GM23338 (cell line): ENCODE measurements at regions not wholly inside any gene's neighbourhood (a gene's known extent, or its start where the extent isn't known, plus 50 kb on each side); places are given as distances from the start of the nearest gene placed in this dataset.

Experiments used
- ATAC-seq: fragments of 200-7000 bp; cut with Tn5 transposase; 3 replicates; pipeline ENCODE4 v1.9.1; 2020
- DNase-seq: peaks from one replicate; pipeline ENCODE4 v3.0.0-alpha.2; 2015; ENCODE audit warnings: low spot score
- H2AFZ ChIP-seq: fragments of 200-600 bp; sonication (generic); 2 replicates; pipeline ENCODE4 v1.8.0; 2016; ENCODE audit warnings: antibody characterized with exemption, mild to moderate bottlenecking, moderate library complexity
- H3F3A ChIP-seq: fragments of 200-600 bp; sonication (generic); replicated peaks from 2 replicates; pipeline ENCODE4 v1.8.0; 2017; ENCODE audit warnings: antibody characterized with exemption, mixed run types, low read depth
- H3K27ac ChIP-seq: fragments of 200-600 bp; sonication (generic); 2 replicates; pipeline ENCODE4 v1.6.1; 2016; ENCODE audit warnings: low read depth
- H3K27me3 ChIP-seq: fragments of 200-600 bp; sonication (generic); 2 replicates; pipeline ENCODE4 v1.8.0; 2016; ENCODE audit warnings: mild to moderate bottlenecking, mixed run types, moderate library complexity; ENCODE audit not compliant: insufficient read depth
- H3K36me3 ChIP-seq: fragments of 200-600 bp; sonication (generic); 2 replicates; pipeline ENCODE4 v1.8.0; 2016; ENCODE audit warnings: mild to moderate bottlenecking; ENCODE audit not compliant: insufficient read depth
- H3K4me1 ChIP-seq: fragments of 200-600 bp; sonication (generic); 2 replicates; pipeline ENCODE4 v1.8.0; 2016; ENCODE audit warnings: mild to moderate bottlenecking, moderate library complexity; ENCODE audit not compliant: insufficient read depth
- H3K4me2 ChIP-seq: fragments of 200-600 bp; sonication (generic); 2 replicates; pipeline ENCODE4 v1.7.1; 2017; ENCODE audit warnings: mixed run types
- H3K4me3 ChIP-seq: fragments of 200-600 bp; sonication (generic); 2 replicates; pipeline ENCODE4 v1.6.1; 2016; ENCODE audit warnings: mixed run types
- H3K79me2 ChIP-seq: fragments of 200-600 bp; sonication (generic); replicated peaks from 2 replicates; pipeline ENCODE4 v1.8.0; 2017; ENCODE audit warnings: mild to moderate bottlenecking; ENCODE audit not compliant: insufficient read depth
- H3K9me2 ChIP-seq: fragments of 200-600 bp; sonication (generic); 2 replicates; pipeline ENCODE4 v1.8.0; 2017; ENCODE audit not compliant: insufficient read depth
- H4K20me1 ChIP-seq: fragments of 200-600 bp; sonication (generic); replicated peaks from 2 replicates; pipeline ENCODE4 v1.8.0; 2017; ENCODE audit warnings: mild to moderate bottlenecking; ENCODE audit not compliant: insufficient read depth
- H3K27ac Mint-ChIP-seq: 2 replicates; pipeline ENCODE4 v1.8.0; 2020; ENCODE audit warnings: inconsistent platforms, mild to moderate bottlenecking, moderate library complexity, mixed read lengths
- H3K27me3 Mint-ChIP-seq: 3 replicates; pipeline ENCODE4 v1.8.0; 2022; ENCODE audit warnings: low read depth, mild to moderate bottlenecking, moderate library complexity, mixed read lengths, inconsistent platforms; ENCODE audit not compliant: insufficient read depth, poor library complexity
- H3K36me3 Mint-ChIP-seq: 3 replicates; pipeline ENCODE4 v1.8.0; 2021; ENCODE audit warnings: low read depth, mild to moderate bottlenecking, inconsistent platforms, moderate library complexity, mixed read lengths
- H3K4me1 Mint-ChIP-seq: 3 replicates; pipeline ENCODE4 v1.8.0; 2020; ENCODE audit warnings: mild to moderate bottlenecking, inconsistent platforms, mixed read lengths
- H3K4me3 Mint-ChIP-seq: 3 replicates; pipeline ENCODE4 v1.8.0; 2021; ENCODE audit warnings: moderate library complexity, mild to moderate bottlenecking, inconsistent platforms, mixed read lengths
- H3K9me3 Mint-ChIP-seq: 3 replicates; pipeline ENCODE4 v1.8.0; 2020; ENCODE audit warnings: moderate library complexity, mild to moderate bottlenecking, inconsistent platforms, mixed read lengths
- CREB1 ChIP-seq: fragments of 250-450 bp; sonication (Bioruptor Pico); IDR thresholded peaks from 2 replicates; pipeline ENCODE4 v1.5.0; 2020; ENCODE audit warnings: low read depth, mild to moderate bottlenecking, moderate library complexity
- CTCF ChIP-seq, 2 experiments: fragments of 200-600 bp in 1 of 2; sonication (generic) in 1 of 2; conservative IDR thresholded peaks; 2 replicates each; pipeline versions ENCODE4 v1.5.1 to v1.6.1; 2016 to 2017; ENCODE audit warnings: antibody characterized with exemption in 2 of 2, low read depth in 2 of 2, mild to moderate bottlenecking in 2 of 2, moderate library complexity in 1 of 2
- EZH2 ChIP-seq: fragments of 200-600 bp; sonication (generic); IDR thresholded peaks from one replicate; pipeline ENCODE4 v1.8.0; 2017; ENCODE audit warnings: antibody characterized with exemption, mild to moderate bottlenecking, low read depth; ENCODE audit not compliant: unreplicated experiment
- EZH2phosphoT487 ChIP-seq: fragments of 200-600 bp; sonication (generic); IDR thresholded peaks from one replicate; pipeline ENCODE4 v1.8.1; 2018; ENCODE audit warnings: antibody characterized with exemption; ENCODE audit not compliant: unreplicated experiment
- JUNB ChIP-seq: IDR thresholded peaks from one replicate; pipeline ENCODE4 v1.6.1; 2016; ENCODE audit warnings: antibody characterized with exemption; ENCODE audit not compliant: unreplicated experiment
- NANOG ChIP-seq: IDR thresholded peaks from 2 replicates; pipeline ENCODE4 v1.6.1; 2016; ENCODE audit warnings: antibody characterized with exemption, borderline replicate concordance
- POLR2AphosphoS5 ChIP-seq: IDR thresholded peaks from 2 replicates; pipeline ENCODE4 v1.6.1; 2016; ENCODE audit warnings: antibody characterized with exemption, low read depth
- STAT1 ChIP-seq: IDR thresholded peaks from one replicate; pipeline ENCODE4 v1.6.1; 2016; ENCODE audit warnings: antibody characterized with exemption; ENCODE audit not compliant: unreplicated experiment
- ZNF114 ChIP-seq: fragments of 250-450 bp; sonication (Bioruptor Pico); IDR thresholded peaks from 2 replicates; pipeline ENCODE4 v1.5.0; 2020; ENCODE audit warnings: mild to moderate bottlenecking, moderate library complexity
- ZNF331 ChIP-seq: fragments of 250-450 bp; sonication (Bioruptor Pico); IDR thresholded peaks from 2 replicates; pipeline ENCODE4 v1.5.0; 2020; ENCODE audit warnings: low read depth, mild to moderate bottlenecking, moderate library complexity
- TF ChIP-seq, protein P1 (sequence below): fragments of 250-450 bp; sonication (Bioruptor Pico); IDR thresholded peaks from 2 replicates; pipeline ENCODE4 v1.5.0; 2020; ENCODE audit warnings: mild to moderate bottlenecking, moderate library complexity
- TF ChIP-seq, protein P2 (sequence below): IDR thresholded peaks from 2 replicates; pipeline ENCODE4 v1.6.1; 2016; ENCODE audit warnings: antibody characterized with exemption
- TF ChIP-seq, protein P3 (sequence below): IDR thresholded peaks from one replicate; pipeline ENCODE4 v1.6.1; 2018; ENCODE audit warnings: antibody characterized with exemption; ENCODE audit not compliant: unreplicated experiment

GRCh38 chr20:40757087-40757486 lies 68.1 kb upstream of the MAFB start:
- Mint-ChIP-seq H3K27ac (no peak overlapping the region), H3K9me3 (no peaks in the 10 kb centered on the region), H3K36me3 (no peaks in the 10 kb centered on the region), H3K4me1 (peaks cover 12% of the 10 kb centered on the region), H3K27me3 (peaks cover 3% of the 10 kb centered on the region), H3K4me3 (no peak overlapping the region)
- Histone ChIP-seq H3K4me3 (no peak overlapping the region), H4K20me1 (no peaks in the 10 kb centered on the region), H2AFZ (no peak overlapping the region), H3K27ac (no peak overlapping the region), H3K79me2 (no peaks in the 10 kb centered on the region), H3K4me1 (peaks cover 5% of the 10 kb centered on the region; the same call in 1 of the 2 replicates), H3F3A (no peaks in the 10 kb centered on the region), H3K36me3 (no peaks in the 10 kb centered on the region), H3K27me3 (no peaks in the 10 kb centered on the region), H3K9me2 (peaks cover 5% of the 10 kb centered on the region; the same call in 1 of the 2 replicates), H3K4me2 (no peak overlapping the region)
- no peak for ATAC-seq
- TF ChIP-seq ZNF114 (CRISPR knock-in tag) (no peak), CREB1 (CRISPR knock-in tag) (no peak), EZH2 (no peak), STAT1 (no peak), ZNF331 (CRISPR knock-in tag) (no peak), EZH2phosphoT487 (no peak), CTCF (conservative IDR thresholded peaks at IDR 0.05; ENCODE audit: low read depth in 2 of 2) (no peak), POLR2AphosphoS5 (no peak), NANOG (no peak), JUNB (no peak)
- TF ChIP-seq, protein P1, sequence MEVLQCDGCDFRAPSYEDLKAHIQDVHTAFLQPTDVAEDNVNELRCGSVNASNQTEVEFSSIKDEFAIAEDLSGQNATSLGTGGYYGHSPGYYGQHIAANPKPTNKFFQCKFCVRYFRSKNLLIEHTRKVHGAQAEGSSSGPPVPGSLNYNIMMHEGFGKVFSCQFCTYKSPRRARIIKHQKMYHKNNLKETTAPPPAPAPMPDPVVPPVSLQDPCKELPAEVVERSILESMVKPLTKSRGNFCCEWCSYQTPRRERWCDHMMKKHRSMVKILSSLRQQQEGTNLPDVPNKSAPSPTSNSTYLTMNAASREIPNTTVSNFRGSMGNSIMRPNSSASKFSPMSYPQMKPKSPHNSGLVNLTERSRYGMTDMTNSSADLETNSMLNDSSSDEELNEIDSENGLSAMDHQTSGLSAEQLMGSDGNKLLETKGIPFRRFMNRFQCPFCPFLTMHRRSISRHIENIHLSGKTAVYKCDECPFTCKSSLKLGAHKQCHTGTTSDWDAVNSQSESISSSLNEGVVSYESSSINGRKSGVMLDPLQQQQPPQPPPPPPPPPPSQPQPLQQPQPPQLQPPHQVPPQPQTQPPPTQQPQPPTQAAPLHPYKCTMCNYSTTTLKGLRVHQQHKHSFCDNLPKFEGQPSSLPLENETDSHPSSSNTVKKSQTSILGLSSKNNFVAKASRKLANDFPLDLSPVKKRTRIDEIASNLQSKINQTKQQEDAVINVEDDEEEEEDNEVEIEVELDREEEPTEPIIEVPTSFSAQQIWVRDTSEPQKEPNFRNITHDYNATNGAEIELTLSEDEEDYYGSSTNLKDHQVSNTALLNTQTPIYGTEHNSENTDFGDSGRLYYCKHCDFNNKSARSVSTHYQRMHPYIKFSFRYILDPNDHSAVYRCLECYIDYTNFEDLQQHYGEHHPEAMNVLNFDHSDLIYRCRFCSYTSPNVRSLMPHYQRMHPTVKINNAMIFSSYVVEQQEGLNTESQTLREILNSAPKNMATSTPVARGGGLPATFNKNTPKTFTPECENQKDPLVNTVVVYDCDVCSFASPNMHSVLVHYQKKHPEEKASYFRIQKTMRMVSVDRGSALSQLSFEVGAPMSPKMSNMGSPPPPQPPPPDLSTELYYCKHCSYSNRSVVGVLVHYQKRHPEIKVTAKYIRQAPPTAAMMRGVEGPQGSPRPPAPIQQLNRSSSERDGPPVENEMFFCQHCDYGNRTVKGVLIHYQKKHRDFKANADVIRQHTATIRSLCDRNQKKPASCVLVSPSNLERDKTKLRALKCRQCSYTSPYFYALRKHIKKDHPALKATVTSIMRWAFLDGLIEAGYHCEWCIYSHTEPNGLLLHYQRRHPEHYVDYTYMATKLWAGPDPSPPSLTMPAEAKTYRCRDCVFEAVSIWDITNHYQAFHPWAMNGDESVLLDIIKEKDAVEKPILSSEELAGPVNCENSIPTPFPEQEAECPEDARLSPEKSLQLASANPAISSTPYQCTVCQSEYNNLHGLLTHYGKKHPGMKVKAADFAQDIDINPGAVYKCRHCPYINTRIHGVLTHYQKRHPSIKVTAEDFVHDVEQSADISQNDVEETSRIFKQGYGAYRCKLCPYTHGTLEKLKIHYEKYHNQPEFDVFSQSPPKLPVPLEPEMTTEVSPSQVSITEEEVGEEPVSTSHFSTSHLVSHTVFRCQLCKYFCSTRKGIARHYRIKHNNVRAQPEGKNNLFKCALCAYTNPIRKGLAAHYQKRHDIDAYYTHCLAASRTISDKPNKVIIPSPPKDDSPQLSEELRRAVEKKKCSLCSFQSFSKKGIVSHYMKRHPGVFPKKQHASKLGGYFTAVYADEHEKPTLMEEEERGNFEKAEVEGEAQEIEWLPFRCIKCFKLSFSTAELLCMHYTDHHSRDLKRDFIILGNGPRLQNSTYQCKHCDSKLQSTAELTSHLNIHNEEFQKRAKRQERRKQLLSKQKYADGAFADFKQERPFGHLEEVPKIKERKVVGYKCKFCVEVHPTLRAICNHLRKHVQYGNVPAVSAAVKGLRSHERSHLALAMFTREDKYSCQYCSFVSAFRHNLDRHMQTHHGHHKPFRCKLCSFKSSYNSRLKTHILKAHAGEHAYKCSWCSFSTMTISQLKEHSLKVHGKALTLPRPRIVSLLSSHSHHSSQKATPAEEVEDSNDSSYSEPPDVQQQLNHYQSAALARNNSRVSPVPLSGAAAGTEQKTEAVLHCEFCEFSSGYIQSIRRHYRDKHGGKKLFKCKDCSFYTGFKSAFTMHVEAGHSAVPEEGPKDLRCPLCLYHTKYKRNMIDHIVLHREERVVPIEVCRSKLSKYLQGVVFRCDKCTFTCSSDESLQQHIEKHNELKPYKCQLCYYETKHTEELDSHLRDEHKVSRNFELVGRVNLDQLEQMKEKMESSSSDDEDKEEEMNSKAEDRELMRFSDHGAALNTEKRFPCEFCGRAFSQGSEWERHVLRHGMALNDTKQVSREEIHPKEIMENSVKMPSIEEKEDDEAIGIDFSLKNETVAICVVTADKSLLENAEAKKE (CRISPR knock-in tag): no peak
- TF ChIP-seq, protein P2, sequence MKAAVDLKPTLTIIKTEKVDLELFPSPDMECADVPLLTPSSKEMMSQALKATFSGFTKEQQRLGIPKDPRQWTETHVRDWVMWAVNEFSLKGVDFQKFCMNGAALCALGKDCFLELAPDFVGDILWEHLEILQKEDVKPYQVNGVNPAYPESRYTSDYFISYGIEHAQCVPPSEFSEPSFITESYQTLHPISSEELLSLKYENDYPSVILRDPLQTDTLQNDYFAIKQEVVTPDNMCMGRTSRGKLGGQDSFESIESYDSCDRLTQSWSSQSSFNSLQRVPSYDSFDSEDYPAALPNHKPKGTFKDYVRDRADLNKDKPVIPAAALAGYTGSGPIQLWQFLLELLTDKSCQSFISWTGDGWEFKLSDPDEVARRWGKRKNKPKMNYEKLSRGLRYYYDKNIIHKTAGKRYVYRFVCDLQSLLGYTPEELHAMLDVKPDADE: no peak
- TF ChIP-seq, protein P3, sequence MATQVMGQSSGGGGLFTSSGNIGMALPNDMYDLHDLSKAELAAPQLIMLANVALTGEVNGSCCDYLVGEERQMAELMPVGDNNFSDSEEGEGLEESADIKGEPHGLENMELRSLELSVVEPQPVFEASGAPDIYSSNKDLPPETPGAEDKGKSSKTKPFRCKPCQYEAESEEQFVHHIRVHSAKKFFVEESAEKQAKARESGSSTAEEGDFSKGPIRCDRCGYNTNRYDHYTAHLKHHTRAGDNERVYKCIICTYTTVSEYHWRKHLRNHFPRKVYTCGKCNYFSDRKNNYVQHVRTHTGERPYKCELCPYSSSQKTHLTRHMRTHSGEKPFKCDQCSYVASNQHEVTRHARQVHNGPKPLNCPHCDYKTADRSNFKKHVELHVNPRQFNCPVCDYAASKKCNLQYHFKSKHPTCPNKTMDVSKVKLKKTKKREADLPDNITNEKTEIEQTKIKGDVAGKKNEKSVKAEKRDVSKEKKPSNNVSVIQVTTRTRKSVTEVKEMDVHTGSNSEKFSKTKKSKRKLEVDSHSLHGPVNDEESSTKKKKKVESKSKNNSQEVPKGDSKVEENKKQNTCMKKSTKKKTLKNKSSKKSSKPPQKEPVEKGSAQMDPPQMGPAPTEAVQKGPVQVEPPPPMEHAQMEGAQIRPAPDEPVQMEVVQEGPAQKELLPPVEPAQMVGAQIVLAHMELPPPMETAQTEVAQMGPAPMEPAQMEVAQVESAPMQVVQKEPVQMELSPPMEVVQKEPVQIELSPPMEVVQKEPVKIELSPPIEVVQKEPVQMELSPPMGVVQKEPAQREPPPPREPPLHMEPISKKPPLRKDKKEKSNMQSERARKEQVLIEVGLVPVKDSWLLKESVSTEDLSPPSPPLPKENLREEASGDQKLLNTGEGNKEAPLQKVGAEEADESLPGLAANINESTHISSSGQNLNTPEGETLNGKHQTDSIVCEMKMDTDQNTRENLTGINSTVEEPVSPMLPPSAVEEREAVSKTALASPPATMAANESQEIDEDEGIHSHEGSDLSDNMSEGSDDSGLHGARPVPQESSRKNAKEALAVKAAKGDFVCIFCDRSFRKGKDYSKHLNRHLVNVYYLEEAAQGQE: no peak
- no peak for DNase-seq
